Kidney (tissue), 13 donors: ENCODE measurements at regions not wholly inside any gene's neighbourhood (a gene's known extent, or its start where the extent isn't known, plus 50 kb on each side); places are given as distances from the start of the nearest gene placed in this dataset.
A peak's percentile ranks its signal among the peaks of the same experiment; 100 is the strongest.

Experiments
- DNase-seq, 5 donors: peaks; one replicate each; pipeline ENCODE4 v3.0.0-alpha.2; 2013 to 2020
- FAIRE-seq: peaks from 2 replicates; lab custom pipeline; 2012; peaks lifted over from hg19 to GRCh38; lab: Jason Lieb, UNC
- H3K27ac ChIP-seq, 2 donors: one replicate each; pipeline ENCODE4 v1.7.0; 2013; ENCODE audit warnings: low read depth in 2 of 2, low read length in 2 of 2, inconsistent platforms in 1 of 2
- H3K27me3 ChIP-seq: one replicate; pipeline ENCODE4 v1.7.1; 2013; ENCODE audit warnings: low read length, inconsistent platforms; ENCODE audit not compliant: control insufficient read depth, insufficient read depth
- H3K36me3 ChIP-seq, 3 donors: one replicate each; pipeline versions ENCODE4 v1.7.0 to v1.7.1; 2013; ENCODE audit warnings: low read length in 3 of 3, control low read depth in 1 of 3, inconsistent platforms in 1 of 3; ENCODE audit not compliant: insufficient read depth in 3 of 3, control insufficient read depth in 2 of 3
- H3K4me1 ChIP-seq, 3 donors: one replicate each; pipeline versions ENCODE4 v1.7.0 to v1.7.1; 2013; ENCODE audit warnings: low read length in 3 of 3, inconsistent platforms in 1 of 3, low read depth in 1 of 3; ENCODE audit not compliant: control insufficient read depth in 2 of 3, insufficient read depth in 2 of 3
- H3K4me3 ChIP-seq, 3 donors: one replicate each; pipeline versions ENCODE4 v1.7.0 to v1.8.1; 2013; ENCODE audit warnings: low read length in 3 of 3, control low read depth in 1 of 3, inconsistent platforms in 1 of 3
- H3K9ac ChIP-seq, 3 donors: one replicate each; pipeline versions ENCODE4 v1.7.0 to v1.7.1; 2013; ENCODE audit warnings: low read length in 3 of 3, control low read depth in 1 of 3, inconsistent platforms in 1 of 3
- H3K9me3 ChIP-seq, 3 donors: one replicate each; pipeline versions ENCODE4 v1.7.0 to v1.7.1; 2013; ENCODE audit warnings: low read length in 3 of 3, control low read depth in 1 of 3, inconsistent platforms in 1 of 3; ENCODE audit not compliant: control insufficient read depth in 2 of 3, insufficient read depth in 1 of 3
- CTCF ChIP-seq: IDR thresholded peaks from 3 replicates; pipeline ENCODE4 v1.5.1; 2012; ENCODE audit warnings: mild to moderate bottlenecking, moderate library complexity, borderline replicate concordance; ENCODE audit not compliant: insufficient read depth; ENCODE audit errors: extremely low read depth
- intact Hi-C: fragments of 100-400 bp; cut with DNase I; formaldehyde crosslinking; loops from one replicate; pipeline ENCODE4 v1.11.1; 2022
- donor health status: control.
- donor health status: control.
- donor health status: control.
- donor health status: control.
- donor health status: control.
- donor health status: DM: yes; HTN: yes; CAD: no.
- donor health status: Normal renal cell carcinoma (clear cell type).

GRCh38 chr11:128290106-128290840, 297.1 kb downstream of the ETS1 start:
- H3K27ac ChIP-seq = peak overlapping the region in 1 of 2 donors; percentile 48
- H3K27me3 ChIP-seq = no peaks in the 10 kb centered on the region
- peak; percentile 85 for TF ChIP-seq CTCF
- no peak overlapping the region for H3K9ac ChIP-seq
- intact Hi-C loops = no loop called here
- H3K9me3 ChIP-seq = no peaks in the 10 kb centered on the region
- DNase-seq (peak; percentile 55 to 84 (median 84)), FAIRE-seq (peak; percentile 90)
- peaks cover 0 to 6% (median 0%) of the 10 kb centered on the region in 3 donors for H3K4me1 ChIP-seq
- no peak overlapping the region for H3K4me3 ChIP-seq
- no peaks in the 10 kb centered on the region for H3K36me3 ChIP-seq

- no peaks in the 10 kb centered on the region for H3K36me3 ChIP-seq
- H3K9ac ChIP-seq = no peak overlapping the region
- H3K27me3 ChIP-seq = no peaks in the 10 kb centered on the region
- DNase-seq = no peak
- H3K4me3 ChIP-seq = no peak overlapping the region
- no peak for FAIRE-seq
- no peaks in the 10 kb centered on the region for H3K9me3 ChIP-seq
- no peak for TF ChIP-seq CTCF
- intact Hi-C loops = loop anchor here (5.0 kb wide), 1 partner anchor 338 kb away; no protein-coding TSS in a partner anchor
- peaks cover 0 to 6% (median 0%) of the 10 kb centered on the region in 3 donors for H3K4me1 ChIP-seq
- H3K27ac ChIP-seq = no peak overlapping the region
These were observed 298.3 kb downstream of the ETS1 start for GRCh38 chr11:128289048-128289447.

GRCh38 chr11:128288368-128288767, 299.0 kb downstream of the ETS1 start:
- no peak for FAIRE-seq
- no peak overlapping the region for H3K27ac ChIP-seq

More at GRCh38 chr11:128288368-128288767, 299.0 kb downstream of the ETS1 start:
- Histone ChIP-seq H3K4me1 (peaks cover 0 to 6% (median 0%) of the 10 kb centered on the region in 3 donors), H3K9me3 (no peaks in the 10 kb centered on the region), H3K9ac (no peak overlapping the region), H3K4me3 (no peak overlapping the region), H3K36me3 (no peaks in the 10 kb centered on the region), H3K27me3 (no peaks in the 10 kb centered on the region)
- DNase-seq = no peak
- intact Hi-C loops = loop anchor here (5.0 kb wide), 1 partner anchor 339 kb away; no protein-coding TSS in a partner anchor
- TF ChIP-seq CTCF = no peak
